SK-N-MC (cell line): ENCODE measurements at regions not wholly inside any gene's neighbourhood (a gene's known extent, or its start where the extent isn't known, plus 50 kb on each side); places are given as distances from the start of the nearest gene placed in this dataset.

Experiments used
- DNase-seq: peaks from one replicate; pipeline ENCODE4 v3.0.0-alpha.2; 2011; ENCODE audit warnings: low read depth, low spot score
- H3K27ac ChIP-seq: fragments of 200-600 bp; sonication (generic); 2 replicates; pipeline ENCODE4 v1.5.1; 2016; ENCODE audit warnings: mixed run types
- H3K36me3 ChIP-seq: fragments of 200-600 bp; sonication (generic); 2 replicates; pipeline ENCODE4 v1.6.1; 2017; ENCODE audit warnings: antibody characterized with exemption, low read length, mixed read lengths; ENCODE audit not compliant: insufficient read depth
- H3K4me3 ChIP-seq: fragments of 200-600 bp; sonication (generic); 2 replicates; pipeline ENCODE4 v1.5.1; 2016
- H3K9ac ChIP-seq: fragments of 200-600 bp; sonication (generic); 2 replicates; pipeline ENCODE4 v1.8.0; 2017; ENCODE audit warnings: mixed run types, mixed read lengths; ENCODE audit not compliant: insufficient read length
- H3K9me3 ChIP-seq: fragments of 200-600 bp; sonication (generic); 2 replicates; pipeline ENCODE4 v1.6.1; 2017; ENCODE audit warnings: low read depth, mild to moderate bottlenecking, antibody characterized with exemption, low read length, moderate library complexity, mixed read lengths
- EZH2 ChIP-seq: fragments of 200-600 bp; sonication (generic); IDR thresholded peaks from one replicate; pipeline ENCODE4 v1.6.1; 2017; ENCODE audit warnings: antibody characterized with exemption
- FOXP2 ChIP-seq: optimal IDR thresholded peaks from 2 replicates; pipeline ENCODE3; 2011; ENCODE audit warnings: mild to moderate bottlenecking, moderate library complexity; ENCODE audit not compliant: insufficient read depth; ENCODE audit errors: extremely low read length, control extremely low read depth
- POLR2AphosphoS5 ChIP-seq: IDR thresholded peaks from 2 replicates; pipeline ENCODE4 v1.6.1; 2012; ENCODE audit warnings: mild to moderate bottlenecking, low read depth, low read length, borderline replicate concordance

DNA sequence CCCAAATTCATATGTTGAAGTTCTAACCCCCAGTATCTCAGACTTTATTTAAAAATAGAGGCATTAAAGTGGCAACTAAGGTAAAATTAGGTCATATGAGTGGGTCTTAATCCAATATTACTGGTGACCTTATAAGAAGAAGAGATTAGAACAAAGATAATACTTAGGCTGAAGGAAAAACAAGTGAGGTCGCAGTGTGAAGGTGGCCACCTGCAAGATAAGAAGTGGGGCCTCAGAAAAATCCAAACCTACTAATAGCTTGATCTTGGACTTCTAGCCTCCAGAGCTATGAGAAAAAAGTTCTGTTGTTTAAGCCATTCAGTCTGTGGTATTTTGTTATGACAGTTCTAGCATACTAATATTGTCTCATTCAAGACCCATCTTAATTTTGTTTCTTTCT lies 159.9 kb upstream of the PEX5L start:
- no peaks in the 10 kb centered on the region for H3K36me3 ChIP-seq

DNA sequence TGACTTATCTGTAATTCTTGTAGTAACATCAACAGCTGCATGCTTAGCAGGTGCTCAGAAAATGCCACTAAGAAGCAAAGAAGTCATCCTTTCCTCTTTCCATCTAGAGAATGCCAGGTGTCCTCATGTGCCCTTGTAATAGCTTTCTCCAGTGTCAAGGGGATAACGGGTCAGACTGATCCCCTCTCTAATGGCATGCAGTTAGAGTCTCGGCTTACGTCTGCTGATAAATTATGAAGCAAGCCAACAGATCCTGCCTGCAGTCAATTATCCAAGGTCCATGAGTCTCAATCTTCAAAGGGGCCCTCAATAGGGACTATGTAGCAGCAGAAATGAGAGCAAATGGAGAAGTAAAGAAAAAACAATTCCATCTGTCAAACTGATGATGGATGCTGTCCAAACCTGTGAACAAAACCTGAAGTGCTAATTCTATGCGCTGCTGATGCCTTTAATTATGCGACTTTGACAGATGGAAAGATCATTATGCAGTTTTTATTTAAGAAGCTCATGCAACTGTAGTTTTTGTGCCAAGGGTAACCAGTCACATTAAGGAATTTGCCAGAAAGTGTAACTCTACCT lies 162.8 kb upstream of the PEX5L start:
- no peaks in the 10 kb centered on the region for H3K36me3 ChIP-seq
- no peak for DNase-seq
- H3K9me3 ChIP-seq = no peaks in the 10 kb centered on the region
- H3K4me3 ChIP-seq = no peak overlapping the region
- no peak overlapping the region for H3K27ac ChIP-seq
- H3K9ac ChIP-seq = no peak overlapping the region
- TF ChIP-seq EZH2 = no peak

More for the DNA sequence above, 159.9 kb upstream of the PEX5L start:
- H3K9me3 ChIP-seq = no peaks in the 10 kb centered on the region
- H3K9ac ChIP-seq = no peak overlapping the region
- H3K27ac ChIP-seq = no peak overlapping the region
- DNase-seq = no peak
- H3K4me3 ChIP-seq = no peak overlapping the region
- TF ChIP-seq POLR2AphosphoS5 (no peak), FOXP2 (no peak), EZH2 (no peak)

DNA sequence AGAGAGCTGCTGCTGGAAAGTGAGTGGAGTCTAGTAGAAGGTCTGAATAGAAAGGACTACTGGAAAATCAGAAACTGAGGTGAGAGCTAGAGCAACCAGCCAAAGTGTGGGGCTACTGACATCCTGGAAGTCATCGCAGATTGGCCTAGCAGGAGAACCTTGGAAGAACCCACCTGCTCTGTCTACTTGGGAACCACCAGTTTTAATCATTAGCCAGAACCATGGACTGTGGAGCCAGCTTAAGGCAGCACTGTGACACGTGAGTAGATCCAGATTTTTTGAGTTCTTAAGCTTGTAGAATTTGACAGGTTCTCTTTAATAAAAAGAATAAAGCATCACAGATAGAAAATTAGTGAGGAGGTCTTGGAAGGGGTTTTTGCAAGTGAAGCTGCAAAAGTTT lies 179.1 kb upstream of the PEX5L start:
- no peak for DNase-seq
- no peak overlapping the region for H3K27ac ChIP-seq
- no peaks in the 10 kb centered on the region for H3K36me3 ChIP-seq
- TF ChIP-seq POLR2AphosphoS5 (no peak), FOXP2 (no peak), EZH2 (no peak)
- no peaks in the 10 kb centered on the region for H3K9me3 ChIP-seq
- no peak overlapping the region for H3K9ac ChIP-seq
- H3K4me3 ChIP-seq = no peak overlapping the region

DNA sequence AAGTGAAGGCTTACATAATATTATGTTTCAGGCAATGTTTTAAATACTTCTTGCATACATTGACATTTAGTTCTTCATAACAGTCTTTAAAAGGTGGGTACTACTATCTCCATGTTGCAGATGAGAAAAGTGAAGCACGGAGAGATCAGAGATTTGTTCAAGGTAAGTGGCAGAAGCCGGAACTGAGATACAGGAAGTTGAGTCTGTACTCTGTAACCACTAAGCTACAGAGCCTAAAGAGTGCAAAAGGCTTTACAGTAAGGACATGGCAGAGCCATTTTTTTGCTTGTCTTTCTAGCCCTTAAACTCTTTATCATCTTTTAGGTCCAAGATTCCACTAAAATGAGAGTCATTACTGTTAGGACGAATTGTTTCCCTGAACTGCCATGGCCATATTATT lies 186.5 kb upstream of the PEX5L start:
- no peak overlapping the region for H3K9ac ChIP-seq
- DNase-seq = no peak
- no peaks in the 10 kb centered on the region for H3K36me3 ChIP-seq
- H3K4me3 ChIP-seq = no peak overlapping the region
- H3K27ac ChIP-seq = no peak overlapping the region
- H3K9me3 ChIP-seq = no peaks in the 10 kb centered on the region
- TF ChIP-seq EZH2 = no peak

DNA sequence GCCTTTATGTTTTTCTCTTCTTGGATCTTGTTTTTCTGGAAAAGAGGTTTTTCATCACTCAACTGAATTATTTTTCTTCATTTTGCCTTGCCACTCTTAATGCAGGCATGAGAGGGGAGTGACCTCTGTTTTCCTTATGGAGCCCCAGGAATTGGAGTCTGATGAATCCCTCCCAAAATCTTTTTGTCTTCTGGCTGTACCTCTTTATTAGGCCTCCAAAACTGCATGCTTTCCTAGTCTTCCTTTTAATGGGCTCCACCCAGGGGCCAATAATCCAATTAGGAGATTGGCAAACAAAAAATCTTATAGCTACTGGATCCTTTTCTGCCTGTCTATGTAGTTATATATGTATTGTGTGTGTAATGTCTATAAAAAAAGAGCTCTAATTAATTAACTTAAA lies 192.4 kb upstream of the PEX5L start:
- no peaks in the 10 kb centered on the region for H3K36me3 ChIP-seq
- TF ChIP-seq POLR2AphosphoS5 (no peak), FOXP2 (no peak), EZH2 (no peak)
- H3K27ac ChIP-seq = no peak overlapping the region
- H3K9ac ChIP-seq = no peak overlapping the region
- 0 out of 2 replicates have a peak, but pooled peaks cover 4% of the 10 kb centered on the region for H3K9me3 ChIP-seq
- H3K4me3 ChIP-seq = no peak overlapping the region
- no peak for DNase-seq

DNA sequence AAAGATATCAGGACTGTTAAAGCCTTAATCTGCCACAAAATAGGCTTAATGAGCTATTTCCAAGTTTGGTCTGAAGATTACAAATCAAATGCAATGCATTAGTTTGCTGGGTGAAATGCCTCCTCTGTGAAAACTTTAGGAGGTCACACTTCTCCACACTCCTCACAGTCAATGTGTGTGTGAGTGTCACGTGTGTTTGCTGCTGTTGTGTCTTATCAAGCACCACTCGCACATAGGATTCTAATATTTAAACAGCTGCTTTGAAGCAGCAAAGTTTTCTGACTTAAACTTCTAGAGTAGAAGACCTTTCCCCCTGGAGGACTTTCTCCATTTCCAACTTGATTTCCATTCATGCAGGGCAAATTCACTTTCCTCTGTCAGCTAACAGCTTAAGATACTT lies 203.2 kb upstream of the PEX5L start:
- no peak for TF ChIP-seq FOXP2
- no peak for TF ChIP-seq EZH2
- no peak for TF ChIP-seq POLR2AphosphoS5
- no peak for DNase-seq
- Histone ChIP-seq H3K9me3 (no peaks in the 10 kb centered on the region), H3K27ac (no peak overlapping the region), H3K9ac (no peak overlapping the region), H3K36me3 (no peaks in the 10 kb centered on the region), H3K4me3 (no peak overlapping the region)

DNA sequence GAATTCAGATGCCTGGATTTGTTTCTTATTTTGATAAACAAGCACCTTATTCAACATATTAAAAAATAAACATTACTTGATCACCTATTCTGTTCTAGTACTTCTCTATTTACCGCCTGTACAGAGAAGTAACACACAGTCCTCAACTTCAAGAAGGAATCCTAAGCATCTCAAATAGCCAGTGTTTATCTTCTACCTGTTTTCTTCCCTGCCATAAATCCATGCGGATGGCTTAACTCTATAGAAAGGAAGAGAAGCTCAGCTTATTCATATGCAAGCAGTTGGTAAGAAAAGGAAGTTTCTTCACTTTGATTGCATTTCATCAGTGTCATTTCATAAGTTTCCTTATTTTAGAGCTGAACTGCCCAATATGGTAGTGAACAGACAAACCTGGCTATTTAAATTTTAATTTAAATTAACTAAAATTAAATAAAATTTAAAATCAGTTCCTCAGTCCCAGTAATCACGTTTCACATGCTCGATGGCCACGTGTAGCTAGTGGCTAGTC lies 210.0 kb upstream of the PEX5L start:
- no peak overlapping the region for H3K27ac ChIP-seq

DNA sequence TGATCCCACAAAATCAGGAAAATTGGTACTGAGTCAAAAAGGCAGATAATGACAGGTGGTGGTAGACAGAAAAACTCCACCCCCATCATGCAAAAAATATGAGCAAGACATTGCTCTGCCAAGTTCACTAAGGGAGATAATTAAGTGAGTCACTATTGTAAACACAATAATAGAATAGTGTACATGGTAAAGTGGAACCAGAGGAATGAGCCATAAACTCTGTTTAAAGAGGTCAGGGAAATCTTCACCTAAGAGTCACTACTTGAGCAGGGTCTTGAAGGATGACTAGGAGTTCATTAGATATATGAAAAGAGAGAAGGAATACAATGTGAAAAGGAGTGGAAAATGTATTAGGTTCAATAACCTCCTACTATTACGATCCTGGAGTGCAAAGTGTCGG lies 213.4 kb upstream of the PEX5L start:
- H3K9ac ChIP-seq = no peak overlapping the region
- H3K36me3 ChIP-seq = no peaks in the 10 kb centered on the region
- no peak for DNase-seq
- TF ChIP-seq POLR2AphosphoS5 (no peak), EZH2 (no peak)
- H3K4me3 ChIP-seq = no peak overlapping the region
- H3K27ac ChIP-seq = no peak overlapping the region
- H3K9me3 ChIP-seq = no peaks in the 10 kb centered on the region

More for the DNA sequence above, 210.0 kb upstream of the PEX5L start:
- Histone ChIP-seq H3K4me3 (no peak overlapping the region), H3K9ac (no peak overlapping the region), H3K9me3 (no peaks in the 10 kb centered on the region), H3K36me3 (no peaks in the 10 kb centered on the region)
- no peak for DNase-seq
- TF ChIP-seq EZH2 (no peak), POLR2AphosphoS5 (no peak), FOXP2 (no peak)

DNA sequence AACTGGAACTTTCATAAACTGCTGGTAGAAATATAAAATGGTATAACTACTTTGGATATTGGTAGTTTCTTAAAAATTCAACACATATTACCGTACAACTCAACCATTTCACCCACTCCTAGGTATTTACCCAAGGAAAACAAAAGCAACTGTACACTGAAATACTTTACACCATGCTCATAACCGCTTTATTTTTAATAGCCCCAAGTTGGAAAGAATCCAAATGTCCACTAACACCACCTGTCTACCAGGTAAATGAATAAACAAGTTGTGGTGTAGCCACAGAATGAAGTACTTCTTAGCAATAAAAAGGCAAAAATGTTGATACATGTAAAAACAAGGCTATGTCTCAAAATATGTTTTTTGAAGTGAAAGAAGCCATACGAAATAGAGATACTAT lies 215.9 kb upstream of the PEX5L start:
- no peak overlapping the region for H3K27ac ChIP-seq
- no peak overlapping the region for H3K9ac ChIP-seq
- no peaks in the 10 kb centered on the region for H3K9me3 ChIP-seq
- H3K36me3 ChIP-seq = no peaks in the 10 kb centered on the region
- no peak overlapping the region for H3K4me3 ChIP-seq
- TF ChIP-seq FOXP2 (no peak), POLR2AphosphoS5 (no peak), EZH2 (no peak)
- no peak for DNase-seq

DNA sequence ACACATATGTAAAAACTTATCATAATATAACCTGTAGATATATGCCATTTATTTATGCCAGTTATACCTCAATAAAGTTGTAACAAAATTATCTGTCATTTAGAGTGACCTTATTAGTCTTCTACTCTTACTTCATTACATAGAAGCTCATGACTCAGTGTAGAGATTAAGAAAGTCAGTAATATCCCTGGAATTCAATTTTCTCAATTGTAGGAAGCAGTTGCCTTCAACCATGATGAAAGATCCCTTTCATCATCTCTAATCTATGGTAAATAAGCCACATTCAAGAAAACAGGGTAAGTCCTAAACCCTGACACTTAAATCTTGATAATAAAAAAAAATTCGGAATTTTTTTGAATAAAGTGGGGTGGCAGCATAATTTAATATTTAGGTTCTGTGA lies 216.5 kb upstream of the PEX5L start:
- no peaks in the 10 kb centered on the region for H3K36me3 ChIP-seq
- no peaks in the 10 kb centered on the region for H3K9me3 ChIP-seq
- H3K9ac ChIP-seq = no peak overlapping the region
- DNase-seq = no peak
- TF ChIP-seq POLR2AphosphoS5 (no peak), FOXP2 (no peak), EZH2 (no peak)
- H3K27ac ChIP-seq = no peak overlapping the region
- no peak overlapping the region for H3K4me3 ChIP-seq
